MM.1S (cell line): ENCODE measurements at regions not wholly inside any gene's neighbourhood (a gene's known extent, or its start where the extent isn't known, plus 50 kb on each side); places are given as distances from the start of the nearest gene placed in this dataset.

Experiments used
- DNase-seq: peaks from one replicate; pipeline ENCODE4 v3.0.0-alpha.2; 2015
- H2AFZ ChIP-seq: fragments of 300-600 bp; sonication (generic); 2 replicates; pipeline ENCODE4 v1.6.0; 2016; ENCODE audit warnings: antibody characterized with exemption, low read length
- H3F3A ChIP-seq: fragments of 300-600 bp; sonication (generic); 2 replicates; pipeline ENCODE4 v1.6.1; 2016; ENCODE audit warnings: mild to moderate bottlenecking, antibody characterized with exemption, low read length, moderate library complexity, mixed read lengths; ENCODE audit not compliant: insufficient read depth
- H3K27ac ChIP-seq: fragments of 300-600 bp; sonication (generic); 2 replicates; pipeline ENCODE4 v1.5.1; 2016; ENCODE audit warnings: mild to moderate bottlenecking, low read length
- H3K27me3 ChIP-seq: fragments of 300-600 bp; sonication (generic); replicated peaks from 2 replicates; pipeline ENCODE4 v1.6.0; 2016; ENCODE audit warnings: low read length; ENCODE audit not compliant: insufficient read depth
- H3K36me3 ChIP-seq: fragments of 300-600 bp; sonication (generic); replicated peaks from 2 replicates; pipeline ENCODE4 v1.6.1; 2016; ENCODE audit warnings: mild to moderate bottlenecking, low read length, mixed read lengths; ENCODE audit not compliant: insufficient read depth
- H3K4me1 ChIP-seq: fragments of 300-600 bp; sonication (generic); 2 replicates; pipeline ENCODE4 v1.6.1; 2016; ENCODE audit warnings: low read length, mixed read lengths
- H3K4me2 ChIP-seq: fragments of 300-600 bp; sonication (generic); 2 replicates; pipeline ENCODE4 v1.6.0; 2016; ENCODE audit warnings: low read depth, low read length
- H3K4me3 ChIP-seq: fragments of 300-600 bp; sonication (generic); 2 replicates; pipeline ENCODE4 v1.5.1; 2016; ENCODE audit warnings: low read length, mixed read lengths
- H3K79me2 ChIP-seq: fragments of 300-600 bp; sonication (generic); 2 replicates; pipeline ENCODE4 v1.6.1; 2016; ENCODE audit warnings: mixed run types, low read length, mixed read lengths
- H3K9ac ChIP-seq: fragments of 300-600 bp; sonication (generic); 2 replicates; pipeline ENCODE4 v1.6.1; 2016; ENCODE audit warnings: low read length, mixed read lengths
- H3K9me2 ChIP-seq: fragments of 300-600 bp; sonication (generic); replicated peaks from 2 replicates; pipeline ENCODE4 v1.6.1; 2016; ENCODE audit warnings: mild to moderate bottlenecking, low read length, mixed read lengths; ENCODE audit not compliant: insufficient read depth
- H3K9me3 ChIP-seq: fragments of 300-600 bp; sonication (generic); replicated peaks from 2 replicates; pipeline ENCODE4 v1.6.1; 2016; ENCODE audit warnings: mild to moderate bottlenecking, low read length, mixed read lengths; ENCODE audit not compliant: insufficient read depth
- H4K20me1 ChIP-seq: fragments of 300-600 bp; sonication (generic); 2 replicates; pipeline ENCODE4 v1.6.1; 2016; ENCODE audit warnings: mild to moderate bottlenecking, low read length, moderate library complexity, mixed read lengths; ENCODE audit not compliant: insufficient read depth
- CTCF ChIP-seq: fragments of 300-600 bp; sonication (generic); IDR thresholded peaks from 2 replicates; pipeline ENCODE4 v1.5.1; 2016; ENCODE audit warnings: antibody characterized with exemption, low read length, mixed read lengths
- EZH2 ChIP-seq: fragments of 300-600 bp; sonication (generic); optimal IDR thresholded peaks from 2 replicates; pipeline ENCODE3; 2017; ENCODE audit warnings: low read depth, mild to moderate bottlenecking, antibody characterized with exemption, low read length, mixed read lengths
- EZH2phosphoT487 ChIP-seq: fragments of 300-600 bp; sonication (generic); IDR thresholded peaks from 2 replicates; pipeline ENCODE4 v1.6.1; 2018; ENCODE audit warnings: antibody characterized with exemption, low read length

GRCh38 chr2:18749912-18750526 is 160.7 kb upstream of the NT5C1B start:
- Histone ChIP-seq H3K27me3 (no peaks in the 10 kb centered on the region), H4K20me1 (no peaks in the 10 kb centered on the region), H3K9me3 (no peaks in the 10 kb centered on the region), H3K4me1 (no peaks in the 10 kb centered on the region), H3F3A (no peaks in the 10 kb centered on the region), H3K9me2 (no peaks in the 10 kb centered on the region), H3K27ac (no peak overlapping the region), H3K4me3 (no peak overlapping the region), H3K36me3 (no peaks in the 10 kb centered on the region), H3K9ac (no peak overlapping the region), H3K4me2 (no peak overlapping the region), H3K79me2 (no peaks in the 10 kb centered on the region), H2AFZ (no peak overlapping the region)
- peak; percentile 67 for TF ChIP-seq CTCF
- no peak for TF ChIP-seq EZH2
- TF ChIP-seq EZH2phosphoT487, result no peak
- peak; percentile 54 for DNase-seq

GRCh38 chr2:18745431-18746272 is 156.3 kb upstream of the NT5C1B start:
- no peak overlapping the region for H3K9ac ChIP-seq
- no peaks in the 10 kb centered on the region for H3K36me3 ChIP-seq
- H3K27ac ChIP-seq, result no peak overlapping the region
- no peak overlapping the region for H3K4me3 ChIP-seq
- no peaks in the 10 kb centered on the region for H3K4me1 ChIP-seq
- no peaks in the 10 kb centered on the region for H4K20me1 ChIP-seq
- no peaks in the 10 kb centered on the region for H3K79me2 ChIP-seq
- no peak overlapping the region for H3K4me2 ChIP-seq
- H3K9me2 ChIP-seq, result no peaks in the 10 kb centered on the region
- no peaks in the 10 kb centered on the region for H3K9me3 ChIP-seq
- no peaks in the 10 kb centered on the region for H3K27me3 ChIP-seq
- H3F3A ChIP-seq, result no peaks in the 10 kb centered on the region
- no peak for TF ChIP-seq EZH2
- TF ChIP-seq EZH2phosphoT487, result no peak
- TF ChIP-seq CTCF, result no peak
- DNase-seq, result no peak
- H2AFZ ChIP-seq, result no peak overlapping the region

GRCh38 chr2:18741895-18742732 is 152.7 kb upstream of the NT5C1B start:
- H3K36me3 ChIP-seq, result no peaks in the 10 kb centered on the region
- TF ChIP-seq EZH2 (no peak), CTCF (no peak), EZH2phosphoT487 (no peak)
- no peaks in the 10 kb centered on the region for H3K9me2 ChIP-seq
- no peaks in the 10 kb centered on the region for H3K9me3 ChIP-seq
- no peaks in the 10 kb centered on the region for H3K4me1 ChIP-seq
- no peak overlapping the region for H3K27ac ChIP-seq
- H4K20me1 ChIP-seq, result no peaks in the 10 kb centered on the region
- H2AFZ ChIP-seq, result no peak overlapping the region
- H3K4me3 ChIP-seq, result no peak overlapping the region
- no peaks in the 10 kb centered on the region for H3K79me2 ChIP-seq
- H3F3A ChIP-seq, result no peaks in the 10 kb centered on the region
- no peak for DNase-seq
- H3K9ac ChIP-seq, result no peak overlapping the region
- no peaks in the 10 kb centered on the region for H3K27me3 ChIP-seq
- H3K4me2 ChIP-seq, result no peak overlapping the region
